H1 (cell line): ENCODE measurements at regions not wholly inside any gene's neighbourhood (a gene's known extent, or its start where the extent isn't known, plus 50 kb on each side); places are given as distances from the start of the nearest gene placed in this dataset.

ENCODE experiments used
- CHD7 ChIP-seq: fragments of 300-600 bp; sonication (generic); IDR thresholded peaks from 2 replicates; pipeline ENCODE4 v1.7.1; 2012; ENCODE audit warnings: low read length, moderate library complexity, mild to moderate bottlenecking, inconsistent platforms; ENCODE audit not compliant: insufficient replicate concordance

- TF ChIP-seq CHD7, result no peak
Measured at GRCh38 chr13:26471807-26472206, 85.7 kb upstream of the WASF3 start (continued).
